ENCODE measurements at regions not wholly inside any gene's neighbourhood (a gene's known extent, or its start where the extent isn't known, plus 50 kb on each side); places are given as distances from the start of the nearest gene placed in this dataset.

DNA sequence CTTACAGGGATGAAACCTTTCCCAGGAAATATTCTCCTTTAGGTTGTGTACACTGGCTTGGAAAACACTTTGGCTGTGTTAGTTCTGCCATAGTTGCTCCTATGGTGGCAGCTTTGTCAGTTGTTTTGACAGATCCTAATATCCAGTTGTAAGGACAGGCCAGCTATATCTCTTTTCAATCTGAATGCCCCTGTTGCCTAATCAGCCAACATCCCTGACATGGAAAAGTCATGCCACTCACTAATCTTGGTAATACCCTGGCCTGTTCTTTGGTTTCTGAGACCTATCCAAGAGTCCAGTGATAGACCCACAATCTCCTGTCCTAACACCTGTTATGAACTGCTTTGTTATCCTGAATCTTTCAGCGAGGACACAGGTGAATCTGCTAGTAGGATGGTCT, 148.8 kb downstream of the MRPL39 start:
- Histone ChIP-seq H3K4me1 (ENCODE audit: control insufficient read depth, extremely low read depth, insufficient read depth, low read length) (peaks cover 6% of the 10 kb centered on the region), H4K20me1 (replicated peaks; ENCODE audit: control insufficient read depth, extremely low read depth, insufficient read depth, low read length) (no peaks in the 10 kb centered on the region), H3K9me1 (replicated peaks; ENCODE audit: control insufficient read depth, extremely low read depth, insufficient read depth, low read length) (no peaks in the 10 kb centered on the region), H3K36me3 (ENCODE audit: control insufficient read depth in 2 of 2, extremely low read depth in 1 of 2, insufficient read depth in 2 of 2, low read length in 2 of 2) (no peaks in the 10 kb centered on the region), H3K79me2 (ENCODE audit: control insufficient read depth, insufficient read depth, low read length) (no peaks in the 10 kb centered on the region), H3K27ac (ENCODE audit: insufficient read depth, low read depth, low read length) (no peak overlapping the region), H2AFZ (ENCODE audit: low read depth, low read length) (no peak overlapping the region), H3K9ac (replicated peaks; ENCODE audit: extremely low read depth, insufficient read depth, low read length) (no peak overlapping the region), H3K4me2 (ENCODE audit: insufficient read depth, low read length) (no peak overlapping the region), H3K27me3 (ENCODE audit: control insufficient read depth in 2 of 2, insufficient read depth in 2 of 2, low read length in 2 of 2) (no peaks in the 10 kb centered on the region), H3K9me3 (replicated peaks; ENCODE audit: control insufficient read depth, insufficient read depth, low read length) (no peaks in the 10 kb centered on the region), H3K4me3 (replicated peaks in 1 of 3; ENCODE audit: insufficient read depth in 1 of 3, low read depth in 1 of 3, low read length in 3 of 3) (no peak overlapping the region)
- BruUV-seq (replicated peaks), result no TSS peak
- POLR2A ChIA-PET, result no interaction called here
- intact Hi-C loops (cut with micrococcal nuclease), result no loop called here
- dilution Hi-C loops (cut with MboI; ENCODE audit: extremely low pct_ligation_motif_present, low sequenced_read_pairs), result no loop called here
- no peak for TF ChIP-seq MYC (IDR thresholded peaks at IDR 0.05; ENCODE audit: low read depth, low read length)
- no peak for TF ChIP-seq POLR2AphosphoS5 (IDR thresholded peaks at IDR 0.05; ENCODE audit: insufficient read depth, low read depth, low read length)
- TF ChIP-seq, protein P1, sequence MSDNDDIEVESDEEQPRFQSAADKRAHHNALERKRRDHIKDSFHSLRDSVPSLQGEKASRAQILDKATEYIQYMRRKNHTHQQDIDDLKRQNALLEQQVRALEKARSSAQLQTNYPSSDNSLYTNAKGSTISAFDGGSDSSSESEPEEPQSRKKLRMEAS (IDR thresholded peaks at IDR 0.05; ENCODE audit: insufficient read depth, insufficient read length), result no peak
- TF ChIP-seq, protein P2, sequence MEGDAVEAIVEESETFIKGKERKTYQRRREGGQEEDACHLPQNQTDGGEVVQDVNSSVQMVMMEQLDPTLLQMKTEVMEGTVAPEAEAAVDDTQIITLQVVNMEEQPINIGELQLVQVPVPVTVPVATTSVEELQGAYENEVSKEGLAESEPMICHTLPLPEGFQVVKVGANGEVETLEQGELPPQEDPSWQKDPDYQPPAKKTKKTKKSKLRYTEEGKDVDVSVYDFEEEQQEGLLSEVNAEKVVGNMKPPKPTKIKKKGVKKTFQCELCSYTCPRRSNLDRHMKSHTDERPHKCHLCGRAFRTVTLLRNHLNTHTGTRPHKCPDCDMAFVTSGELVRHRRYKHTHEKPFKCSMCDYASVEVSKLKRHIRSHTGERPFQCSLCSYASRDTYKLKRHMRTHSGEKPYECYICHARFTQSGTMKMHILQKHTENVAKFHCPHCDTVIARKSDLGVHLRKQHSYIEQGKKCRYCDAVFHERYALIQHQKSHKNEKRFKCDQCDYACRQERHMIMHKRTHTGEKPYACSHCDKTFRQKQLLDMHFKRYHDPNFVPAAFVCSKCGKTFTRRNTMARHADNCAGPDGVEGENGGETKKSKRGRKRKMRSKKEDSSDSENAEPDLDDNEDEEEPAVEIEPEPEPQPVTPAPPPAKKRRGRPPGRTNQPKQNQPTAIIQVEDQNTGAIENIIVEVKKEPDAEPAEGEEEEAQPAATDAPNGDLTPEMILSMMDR (IDR thresholded peaks at IDR 0.05; ENCODE audit: extremely low read depth in 1 of 2, insufficient read depth in 1 of 2, low read depth in 1 of 2, low read length in 2 of 2), result no peak
- DNase-seq (ENCODE audit: low read depth, low spot score) (no peak), FAIRE-seq (no peak)
- CTCF ChIA-PET, result no interaction called here

DNA sequence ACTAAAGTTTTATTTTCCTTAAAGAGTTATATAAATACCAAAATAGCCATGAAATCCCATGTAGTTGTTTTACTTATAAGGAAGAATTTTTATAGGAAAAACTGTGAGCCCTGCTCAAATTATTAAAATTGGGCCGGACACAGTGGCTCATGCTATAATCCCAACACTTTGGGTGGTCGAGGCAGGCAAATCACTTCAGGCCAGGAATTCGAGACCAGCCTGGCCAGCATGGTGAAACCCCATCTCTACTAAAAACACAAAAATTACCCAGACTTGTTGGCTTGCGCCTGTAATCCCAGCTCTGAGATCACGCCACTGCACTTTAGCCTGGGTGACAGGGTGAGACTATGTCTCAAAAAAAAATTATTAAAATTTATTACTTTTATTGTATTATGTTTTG, 149.3 kb downstream of the MRPL39 start:
- H3K4me2 ChIP-seq (ENCODE audit: insufficient read depth, low read length), result no peak overlapping the region
- no peak overlapping the region for H3K9ac ChIP-seq (replicated peaks; ENCODE audit: extremely low read depth, insufficient read depth, low read length)
- no peaks in the 10 kb centered on the region for H4K20me1 ChIP-seq (replicated peaks; ENCODE audit: control insufficient read depth, extremely low read depth, insufficient read depth, low read length)
- CTCF ChIA-PET, result no interaction called here
- no peak overlapping the region for H2AFZ ChIP-seq (ENCODE audit: low read depth, low read length)
- H3K79me2 ChIP-seq (ENCODE audit: control insufficient read depth, insufficient read depth, low read length), result no peaks in the 10 kb centered on the region
- DNase-seq (ENCODE audit: low read depth, low spot score) (no peak), FAIRE-seq (peak; percentile 44)
- no peaks in the 10 kb centered on the region for H3K9me1 ChIP-seq (replicated peaks; ENCODE audit: control insufficient read depth, extremely low read depth, insufficient read depth, low read length)
- no peak overlapping the region for H3K4me3 ChIP-seq (replicated peaks in 1 of 3; ENCODE audit: insufficient read depth in 1 of 3, low read depth in 1 of 3, low read length in 3 of 3)
- H3K36me3 ChIP-seq (ENCODE audit: control insufficient read depth in 2 of 2, extremely low read depth in 1 of 2, insufficient read depth in 2 of 2, low read length in 2 of 2), result no peaks in the 10 kb centered on the region
- POLR2A ChIA-PET, result no interaction called here
- no TSS peak for BruUV-seq (replicated peaks)
- H3K9me3 ChIP-seq (replicated peaks; ENCODE audit: control insufficient read depth, insufficient read depth, low read length), result no peaks in the 10 kb centered on the region
- peaks cover 6% of the 10 kb centered on the region for H3K4me1 ChIP-seq (ENCODE audit: control insufficient read depth, extremely low read depth, insufficient read depth, low read length)
- intact Hi-C loops (cut with micrococcal nuclease) (loop anchor here (2.0 kb wide), 1 partner anchor 105 kb away; no protein-coding TSS in a partner anchor), dilution Hi-C loops (cut with MboI; ENCODE audit: extremely low pct_ligation_motif_present, low sequenced_read_pairs) (no loop called here)
- no peak overlapping the region for H3K27ac ChIP-seq (ENCODE audit: insufficient read depth, low read depth, low read length)
- TF ChIP-seq GATA2 (IDR thresholded peaks at IDR 0.05; ENCODE audit: insufficient read depth, insufficient read length, low read depth, low read length), result no peak
- TF ChIP-seq EZH2 (IDR thresholded peaks at IDR 0.05; ENCODE audit: borderline replicate concordance, low read depth, low read length, severe bottlenecking), result no peak
- no peak for TF ChIP-seq JUN (IDR thresholded peaks at IDR 0.05; ENCODE audit: borderline replicate concordance, insufficient read depth, insufficient read length, low read depth)
- TF ChIP-seq, protein P1 (IDR thresholded peaks at IDR 0.05; ENCODE audit: insufficient read depth, insufficient read length), result no peak
- TF ChIP-seq, protein P2 (IDR thresholded peaks at IDR 0.05; ENCODE audit: extremely low read depth in 1 of 2, insufficient read depth in 1 of 2, low read depth in 1 of 2, low read length in 2 of 2), result no peak
- TF ChIP-seq POLR2A (IDR thresholded peaks at IDR 0.05; ENCODE audit: low read depth, low read length), result no peak
- TF ChIP-seq POLR2AphosphoS5 (IDR thresholded peaks at IDR 0.05; ENCODE audit: insufficient read depth, low read depth, low read length), result no peak
- TF ChIP-seq FOS (IDR thresholded peaks at IDR 0.05; ENCODE audit: borderline replicate concordance, insufficient read depth, low read length), result no peak
- TF ChIP-seq MYC (IDR thresholded peaks at IDR 0.05; ENCODE audit: low read depth, low read length), result no peak
- H3K27me3 ChIP-seq (ENCODE audit: control insufficient read depth in 2 of 2, insufficient read depth in 2 of 2, low read length in 2 of 2), result no peaks in the 10 kb centered on the region

Measured in endothelial cell of umbilical vein (primary cell).